Stimulated activated CD8-positive, alpha-beta memory T cell treated with anti-CD3 and anti-CD28 coated beads, Interleukin-15, amount 100 ng/mL, for 48 hours (primary cell): ENCODE measurements at regions not wholly inside any gene's neighbourhood (a gene's known extent, or its start where the extent isn't known, plus 50 kb on each side); places are given as distances from the start of the nearest gene placed in this dataset.

Experiments used
- DNase-seq, 2 donors: peaks; one replicate each; pipeline ENCODE4 v3.0.0-alpha.2; 2020; ENCODE audit warnings: low read depth in 2 of 2

- DNase-seq, result no peak
Observed at GRCh38 chr13:26965952-26966700, 205.5 kb downstream of the USP12 start.

DNA sequence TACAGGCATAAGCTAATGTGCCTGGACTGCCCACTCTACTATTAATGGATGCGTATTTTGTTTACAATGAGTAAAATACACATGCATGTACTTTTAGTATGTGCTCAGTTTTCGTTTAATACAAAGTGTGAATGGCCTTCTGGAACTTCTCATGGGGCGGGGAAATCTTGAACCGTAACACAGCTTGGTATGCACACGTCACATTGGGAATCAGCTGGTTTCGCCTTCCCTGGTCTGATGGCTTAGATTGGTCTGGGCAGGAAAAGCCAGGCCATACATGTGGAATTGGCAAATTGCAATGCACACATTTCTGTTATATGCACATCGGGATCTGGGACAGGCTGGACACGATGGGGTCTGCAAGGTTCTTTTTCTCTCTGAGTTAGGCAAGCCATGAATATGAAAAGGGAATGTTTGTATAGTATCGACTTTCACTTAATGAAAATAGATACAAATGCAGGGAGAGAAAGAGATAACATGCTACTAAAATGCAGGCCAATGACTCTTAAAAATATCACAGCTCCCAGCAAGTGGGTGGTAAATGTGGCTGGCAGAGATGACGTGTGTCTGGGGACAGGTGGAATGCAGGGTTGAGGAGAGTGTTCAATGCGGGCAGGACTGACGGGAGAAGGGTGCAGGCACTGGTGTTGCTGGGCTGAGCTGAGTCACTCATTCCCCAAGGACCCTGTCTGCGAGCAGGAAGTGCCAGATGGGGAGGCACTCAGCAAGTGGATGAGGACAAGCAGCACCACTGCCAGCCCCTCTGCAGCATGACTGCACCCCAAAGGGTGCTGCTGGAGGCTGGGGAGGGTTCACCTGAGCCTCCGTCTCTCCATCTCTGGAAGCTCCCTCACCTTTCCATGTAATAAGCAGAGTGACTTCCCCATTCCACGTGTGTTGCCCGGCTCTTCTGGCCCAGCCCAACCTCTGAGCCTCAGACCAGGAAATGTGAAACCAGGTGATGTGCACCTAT, 204.0 kb upstream of the GPR12 start:
- no peak for DNase-seq

DNA sequence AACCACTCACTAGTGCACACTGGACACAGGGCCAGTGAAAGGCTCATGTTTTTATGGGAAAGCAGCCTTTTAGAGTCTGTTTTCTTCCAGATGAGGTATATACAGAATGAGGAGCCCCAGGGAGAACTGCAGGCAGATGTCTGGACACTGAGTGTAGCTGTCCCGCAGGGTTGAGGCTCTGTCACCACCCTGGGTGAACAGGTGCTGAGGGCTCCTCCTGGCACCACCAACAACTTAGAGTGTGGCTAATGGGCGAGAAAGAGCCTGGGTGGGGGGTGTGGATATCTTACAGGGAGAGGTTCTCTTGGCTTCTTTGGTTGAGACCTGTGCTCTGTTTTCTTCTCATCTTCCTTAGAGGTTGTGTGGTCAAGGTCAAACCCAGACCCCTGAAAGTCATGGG, 202.1 kb upstream of the GPR12 start:
- DNase-seq, result no peak

DNA sequence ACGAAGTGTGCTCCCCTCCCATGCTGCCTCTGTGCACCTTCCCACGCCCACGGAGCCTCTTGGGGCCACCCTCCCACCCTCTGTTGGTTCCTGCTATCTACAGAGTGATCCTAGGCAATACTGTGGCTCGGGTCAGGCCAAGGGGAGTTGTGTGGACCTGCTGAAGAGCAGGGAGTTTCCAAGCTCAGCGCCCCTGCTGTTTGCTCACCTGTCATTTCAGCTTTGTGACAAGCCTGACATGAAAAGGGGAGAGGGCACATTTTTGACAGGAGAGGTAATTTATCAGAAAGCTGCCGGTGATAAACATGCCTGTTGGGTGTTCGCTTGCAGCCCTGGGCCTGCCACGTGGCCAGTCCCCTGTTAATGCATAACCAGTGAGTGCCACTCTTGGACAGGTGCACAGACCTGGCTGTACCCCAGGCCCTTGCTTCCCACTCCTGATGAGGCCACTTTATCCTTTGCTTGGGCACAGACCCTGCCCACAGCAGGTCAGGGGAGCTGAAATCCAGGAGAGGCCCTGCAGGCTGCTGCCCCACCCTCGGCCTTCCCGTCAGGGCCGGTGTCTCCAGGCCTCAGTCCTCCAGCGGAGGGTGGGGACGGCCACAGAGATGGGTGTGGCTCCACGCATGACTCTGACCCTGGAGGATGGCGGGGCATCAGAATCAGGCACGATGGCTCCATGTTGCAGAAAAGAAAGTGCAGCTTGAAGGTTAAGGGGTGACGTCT, 201.5 kb upstream of the GPR12 start:
- no peak for DNase-seq

DNA sequence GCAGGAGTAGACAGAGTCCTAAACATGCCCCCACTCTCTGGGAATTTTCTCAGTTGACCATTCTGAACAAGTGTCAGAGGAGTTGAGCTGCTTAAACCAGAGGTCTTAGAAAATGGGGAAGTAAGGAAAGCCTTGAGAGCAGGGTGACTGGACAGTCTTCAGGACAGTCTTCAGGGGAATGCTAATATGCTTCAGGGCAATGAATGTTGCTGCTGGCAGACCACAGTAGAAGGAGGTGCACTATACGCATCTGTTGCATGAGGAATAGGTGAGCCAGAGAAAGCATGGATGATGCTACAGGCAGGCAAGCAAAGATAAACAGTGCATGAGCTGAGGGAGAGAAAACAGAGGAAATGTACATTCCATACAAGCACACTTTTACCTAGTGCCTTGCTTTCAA, 196.6 kb upstream of the GPR12 start:
- no peak for DNase-seq

DNA sequence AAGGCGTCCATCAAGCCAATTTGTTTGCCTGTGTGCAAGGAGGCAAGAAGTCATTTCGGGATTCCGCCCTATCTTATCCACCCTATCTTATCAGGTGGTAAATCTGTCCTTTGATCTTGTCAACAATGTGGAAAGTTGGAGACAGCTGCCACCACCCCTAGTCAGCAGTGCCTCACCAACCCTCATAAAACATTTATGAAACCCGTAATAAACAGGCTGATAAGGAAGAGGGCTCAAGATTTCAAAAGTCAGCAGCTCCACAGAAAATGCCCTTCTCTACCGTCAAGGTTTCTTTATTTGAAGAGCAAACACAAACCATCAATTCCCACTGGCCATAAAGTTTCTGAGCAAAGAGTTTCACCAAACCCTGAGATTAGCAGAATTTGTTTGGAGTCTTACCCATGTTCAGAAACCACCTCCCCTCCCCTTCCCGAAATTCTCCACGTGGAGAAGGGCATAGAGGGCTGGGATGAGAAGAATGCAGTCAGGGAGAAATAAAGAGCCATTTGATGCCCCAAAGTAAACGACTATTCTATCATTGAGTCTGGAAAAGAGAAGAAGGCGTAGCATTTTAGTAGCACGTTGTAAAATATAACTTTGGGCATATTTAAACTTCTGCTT, 196.0 kb upstream of the GPR12 start:
- no peak for DNase-seq

DNA sequence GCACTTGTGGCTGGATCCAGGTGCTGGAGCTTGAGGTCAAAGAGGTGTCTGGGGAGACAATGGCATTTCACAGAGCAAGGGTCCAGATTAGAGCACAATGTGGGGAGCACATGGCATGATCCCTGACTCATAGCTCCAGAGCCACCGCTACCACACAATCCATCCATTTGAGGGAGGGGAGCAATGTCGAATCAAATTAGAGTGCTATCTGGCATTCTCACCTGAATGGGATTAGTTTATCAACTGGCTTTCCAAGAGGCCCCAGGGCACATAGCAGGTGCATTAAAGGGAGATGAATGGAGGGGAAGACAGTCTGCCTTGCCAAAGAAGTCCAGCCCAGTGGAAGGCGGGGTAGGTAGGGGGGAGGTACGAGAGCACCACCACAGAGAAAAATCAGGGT, 194.4 kb upstream of the GPR12 start:
- DNase-seq, result no peak

DNA sequence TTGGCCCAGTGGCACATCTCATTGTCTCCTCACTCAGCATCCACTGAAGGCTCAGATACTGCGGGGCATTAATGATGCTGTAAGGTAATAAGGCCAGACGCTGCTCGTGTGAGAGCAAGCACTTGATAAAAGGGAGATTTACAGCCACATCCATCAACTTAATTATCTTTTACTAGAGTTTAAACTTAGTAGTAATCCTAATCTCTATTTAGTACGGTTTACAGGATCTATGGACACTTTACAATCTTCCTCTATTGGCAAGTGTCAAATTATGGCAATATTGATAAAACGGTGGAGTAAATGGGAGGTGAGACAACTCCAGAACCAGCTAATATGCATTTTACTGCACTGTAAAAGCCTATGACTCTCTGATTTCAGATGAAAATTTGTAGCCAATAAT, 192.7 kb upstream of the GPR12 start:
- no peak for DNase-seq

DNA sequence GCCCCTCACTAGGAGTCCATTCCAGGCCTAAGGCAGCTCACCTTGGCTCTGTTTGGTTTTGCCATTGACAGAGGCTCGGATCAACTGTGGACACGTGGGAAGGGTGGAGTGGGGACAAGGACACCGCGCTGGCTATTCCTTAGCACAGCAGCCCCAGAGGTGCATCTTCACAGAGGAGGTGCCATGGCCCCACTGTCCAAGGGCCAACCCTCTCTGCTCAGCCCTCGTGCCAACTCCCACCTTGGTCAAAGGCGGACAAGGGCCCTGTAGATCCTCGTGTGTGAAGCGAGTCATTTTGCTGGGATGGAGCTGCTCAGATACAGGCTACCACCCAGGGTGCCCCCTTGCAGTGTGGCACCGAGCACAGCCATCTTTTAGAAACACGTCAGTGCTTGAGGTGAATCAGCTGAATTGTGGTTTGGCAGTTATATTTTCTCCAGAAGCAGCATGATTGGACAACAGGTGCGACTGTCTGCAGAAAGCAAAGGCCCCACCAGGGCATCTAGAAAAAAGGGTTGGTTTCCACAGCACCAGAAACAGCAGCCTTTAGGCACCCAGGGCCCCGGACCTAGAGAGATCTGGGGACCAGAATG, 192.1 kb upstream of the GPR12 start:
- DNase-seq, result no peak

DNA sequence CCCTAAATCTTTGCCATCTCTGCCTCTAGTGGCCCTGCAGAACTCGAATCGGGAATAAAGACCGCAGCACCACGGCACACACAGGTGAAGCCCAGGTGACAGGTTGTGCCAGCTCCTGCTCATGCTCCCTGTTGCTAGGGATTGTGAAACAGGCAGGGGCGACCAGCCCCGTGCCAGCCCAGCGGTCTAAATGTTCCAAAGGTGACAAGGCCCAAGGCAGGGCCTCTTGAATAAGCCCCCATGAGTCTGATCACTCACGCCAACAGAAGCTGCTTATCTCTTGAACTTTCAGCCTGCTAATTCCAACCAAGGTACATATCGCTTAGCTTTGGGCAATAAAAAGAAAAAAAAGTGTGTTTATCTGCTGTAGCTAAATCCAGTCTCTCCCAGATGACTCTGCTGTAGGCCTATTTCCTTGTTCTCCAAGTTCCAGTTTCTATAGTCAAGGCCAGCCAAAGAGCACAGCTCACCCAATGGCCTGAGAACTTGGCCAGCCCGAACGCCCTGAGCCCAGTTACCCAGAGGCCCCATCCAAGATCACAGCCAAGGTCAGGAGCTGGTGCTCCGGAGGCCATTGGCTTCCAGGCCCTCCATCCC, 191.1 kb upstream of the GPR12 start:
- DNase-seq, result no peak

- DNase-seq, result no peak
Observed at GRCh38 chr13:26950968-26951367, 190.4 kb upstream of the GPR12 start.

GRCh38 chr13:26950546-26950945, 190.0 kb upstream of the GPR12 start:
- DNase-seq, result no peak

DNA sequence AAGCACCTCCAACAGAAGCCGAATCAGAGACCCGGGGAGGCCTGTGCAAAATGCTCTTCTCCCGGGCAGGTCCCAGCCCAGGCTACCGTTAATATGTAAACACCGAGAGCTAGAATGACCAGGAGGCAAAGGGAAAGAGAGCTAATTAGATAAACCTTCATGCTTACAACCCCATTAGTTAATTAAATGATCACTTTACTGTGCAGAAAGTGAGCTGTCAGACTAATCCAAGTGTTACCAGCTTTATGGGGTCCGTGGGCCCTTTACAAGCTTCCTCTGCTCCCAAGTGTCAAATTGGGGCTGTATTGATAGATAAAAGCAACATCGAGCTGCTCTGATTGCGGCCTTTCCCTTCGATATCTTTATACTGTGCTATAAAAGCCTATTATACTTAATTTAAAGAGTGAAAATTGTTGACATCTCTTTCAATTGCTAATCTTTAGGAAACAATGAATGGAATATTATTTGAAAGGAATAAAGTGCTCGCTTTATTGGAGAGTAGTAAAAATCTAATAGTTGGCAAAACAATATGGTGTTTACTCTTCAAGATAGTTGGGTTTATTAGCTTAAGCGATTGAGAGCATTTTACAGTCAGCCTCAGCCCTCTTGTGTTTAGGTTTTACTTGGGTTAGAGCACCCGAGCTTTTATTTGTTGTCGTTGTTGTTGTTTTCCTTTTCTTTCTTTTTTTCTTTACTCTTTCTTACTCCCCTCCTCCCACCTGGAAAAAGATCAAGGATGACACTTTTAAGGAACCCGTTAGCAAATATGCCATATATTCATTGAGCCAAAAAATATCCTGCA, 189.3 kb upstream of the GPR12 start:
- DNase-seq, result no peak

GRCh38 chr13:26948353-26948752, 187.8 kb upstream of the GPR12 start:
- DNase-seq, result no peak

GRCh38 chr13:26946684-26947343, 186.2 kb upstream of the GPR12 start:
- no peak for DNase-seq

DNA sequence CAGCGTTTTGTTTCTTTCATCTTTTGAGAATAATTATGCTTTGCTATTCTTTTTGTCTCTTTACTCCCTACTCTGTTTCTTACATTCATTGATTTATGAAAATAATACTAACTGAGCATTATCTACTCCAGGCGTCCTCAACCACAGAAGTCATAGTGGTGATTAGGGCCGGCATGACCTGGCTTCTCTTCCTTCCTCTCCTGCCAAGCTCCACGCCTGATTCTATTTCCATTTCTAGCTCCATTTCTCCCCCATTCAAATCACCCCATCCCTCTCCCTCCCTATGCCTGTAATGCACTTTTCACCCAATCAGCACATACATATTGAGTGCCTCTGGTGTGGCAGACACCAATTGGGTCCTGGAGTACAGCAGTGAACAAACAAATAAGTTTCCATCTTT, 183.2 kb upstream of the GPR12 start:
- DNase-seq, result no peak

DNA sequence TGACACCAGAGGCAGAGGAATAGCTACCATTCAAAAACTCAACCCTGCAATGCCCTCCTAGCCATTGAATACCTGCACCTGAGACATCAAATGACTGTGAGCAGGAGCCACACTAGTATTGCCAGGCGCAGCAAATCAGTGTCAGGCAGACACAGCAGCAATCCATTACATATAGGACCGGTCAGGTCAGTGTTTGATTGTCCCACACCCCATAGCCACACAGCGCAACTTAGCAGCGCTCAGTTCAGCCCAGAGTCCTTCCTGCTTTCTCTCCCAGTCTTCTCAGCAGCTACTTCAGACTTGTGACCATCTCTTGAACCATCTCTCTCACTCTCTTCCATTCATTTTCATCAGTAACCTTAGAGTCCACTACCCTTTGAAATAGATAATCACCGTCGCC, 181.6 kb upstream of the GPR12 start:
- DNase-seq, result no peak

- no peak for DNase-seq
Observed at GRCh38 chr13:26941345-26942174, 181.0 kb upstream of the GPR12 start.

GRCh38 chr13:26934096-26934495, 173.5 kb upstream of the GPR12 start:
- DNase-seq, result no peak
